GM21526 (cell line): ENCODE measurements at regions not wholly inside any gene's neighbourhood (a gene's known extent, or its start where the extent isn't known, plus 50 kb on each side); places are given as distances from the start of the nearest gene placed in this dataset.

Experiments used
- ATAC-seq: cut with Tn5 transposase; IDR thresholded peaks from one replicate; pipeline ENCODE4 v1.9.1; 2021; ENCODE audit warnings: moderate library complexity; ENCODE audit not compliant: unreplicated experiment, low FRiP score

GRCh38 chrX:25067271-25068172, 51.8 kb upstream of the ARX start:
- ATAC-seq, result peak; percentile 69

GRCh38 chrX:25066131-25066530, 50.4 kb upstream of the ARX start:
- ATAC-seq, result no peak
